ENCODE measurements at regions not wholly inside any gene's neighbourhood (a gene's known extent, or its start where the extent isn't known, plus 50 kb on each side); places are given as distances from the start of the nearest gene placed in this dataset.
"Not testable (repeated sequence)": the region's sequence is repeated elsewhere in the genome, so short reads cannot be mapped to it uniquely, and the experiment has no call there.

GRCh38 chr5:43855452-43855851 lies 252.5 kb downstream of the NNT start:
- DNase-seq, result no peak
- TF ChIP-seq GATA1 (IDR thresholded peaks at IDR 0.05; ENCODE audit: low read depth, low read length) (no peak), POLR2A (IDR thresholded peaks at IDR 0.05; ENCODE audit: low read length) (no peak)

- DNase-seq, result no peak
- no peak for TF ChIP-seq GATA1 (IDR thresholded peaks at IDR 0.05; ENCODE audit: low read depth, low read length)
These were observed 251.8 kb downstream of the NNT start for GRCh38 chr5:43854697-43855292.

- no peak for DNase-seq
- TF ChIP-seq GATA1 (IDR thresholded peaks at IDR 0.05; ENCODE audit: low read depth, low read length) (no peak), POLR2A (IDR thresholded peaks at IDR 0.05; ENCODE audit: low read length) (no peak)
These were observed 249.3 kb downstream of the NNT start for GRCh38 chr5:43852279-43852678.

GRCh38 chr5:43851741-43852140 lies 248.8 kb downstream of the NNT start:
- TF ChIP-seq GATA1 (IDR thresholded peaks at IDR 0.05; ENCODE audit: low read depth, low read length), result no peak
- TF ChIP-seq POLR2A (IDR thresholded peaks at IDR 0.05; ENCODE audit: low read length), result no peak
- no peak for DNase-seq

- TF ChIP-seq POLR2A (IDR thresholded peaks at IDR 0.05; ENCODE audit: low read length), result no peak
- no peak for TF ChIP-seq GATA1 (IDR thresholded peaks at IDR 0.05; ENCODE audit: low read depth, low read length)
These were observed 237.6 kb downstream of the NNT start for GRCh38 chr5:43840424-43841125.

GRCh38 chr5:43839218-43839617 lies 236.2 kb downstream of the NNT start:
- no peak for DNase-seq
- TF ChIP-seq GATA1 (IDR thresholded peaks at IDR 0.05; ENCODE audit: low read depth, low read length) (no peak), POLR2A (IDR thresholded peaks at IDR 0.05; ENCODE audit: low read length) (no peak)

More at GRCh38 chr5:43840424-43841125, 237.6 kb downstream of the NNT start:
- DNase-seq, result no peak

GRCh38 chr5:43837996-43838395 lies 235.0 kb downstream of the NNT start:
- no peak for DNase-seq
- TF ChIP-seq GATA1 (IDR thresholded peaks at IDR 0.05; ENCODE audit: low read depth, low read length), result no peak
- no peak for TF ChIP-seq POLR2A (IDR thresholded peaks at IDR 0.05; ENCODE audit: low read length)

GRCh38 chr5:43837091-43837490 lies 234.1 kb downstream of the NNT start:
- TF ChIP-seq POLR2A (IDR thresholded peaks at IDR 0.05; ENCODE audit: low read length) (no peak), GATA1 (IDR thresholded peaks at IDR 0.05; ENCODE audit: low read depth, low read length) (no peak)
- DNase-seq, result no peak

GRCh38 chr5:43833961-43834360 lies 231.0 kb downstream of the NNT start:
- DNase-seq, result no peak
- TF ChIP-seq GATA1 (IDR thresholded peaks at IDR 0.05; ENCODE audit: low read depth, low read length) (no peak), POLR2A (IDR thresholded peaks at IDR 0.05; ENCODE audit: low read length) (no peak)

GRCh38 chr5:43824325-43824964 lies 221.5 kb downstream of the NNT start:
- not testable (repeated sequence) for DNase-seq

- not testable (repeated sequence) for DNase-seq
These were observed 215.4 kb downstream of the NNT start for GRCh38 chr5:43818394-43818793.

- TF ChIP-seq GATA1 (IDR thresholded peaks at IDR 0.05; ENCODE audit: low read depth, low read length), result no peak
- TF ChIP-seq POLR2A (IDR thresholded peaks at IDR 0.05; ENCODE audit: low read length), result no peak
- no peak for DNase-seq
These were observed 212.5 kb downstream of the NNT start for GRCh38 chr5:43815497-43815896.

- TF ChIP-seq GATA1 (IDR thresholded peaks at IDR 0.05; ENCODE audit: low read depth, low read length) (no peak), POLR2A (IDR thresholded peaks at IDR 0.05; ENCODE audit: low read length) (no peak)
These were observed 201.7 kb downstream of the NNT start for GRCh38 chr5:43804723-43805122.

GRCh38 chr5:43804041-43804440 lies 201.1 kb downstream of the NNT start:
- DNase-seq, result no peak
- TF ChIP-seq GATA1 (IDR thresholded peaks at IDR 0.05; ENCODE audit: low read depth, low read length) (no peak), POLR2A (IDR thresholded peaks at IDR 0.05; ENCODE audit: low read length) (no peak)

More at GRCh38 chr5:43804723-43805122, 201.7 kb downstream of the NNT start:
- DNase-seq, result no peak

- TF ChIP-seq POLR2A (IDR thresholded peaks at IDR 0.05; ENCODE audit: low read length) (no peak), GATA1 (IDR thresholded peaks at IDR 0.05; ENCODE audit: low read depth, low read length) (no peak)
- no peak for DNase-seq
These were observed 199.7 kb downstream of the NNT start for GRCh38 chr5:43802651-43803050.
